ENCODE measurements at regions not wholly inside any gene's neighbourhood (a gene's known extent, or its start where the extent isn't known, plus 50 kb on each side); places are given as distances from the start of the nearest gene placed in this dataset.

DNA sequence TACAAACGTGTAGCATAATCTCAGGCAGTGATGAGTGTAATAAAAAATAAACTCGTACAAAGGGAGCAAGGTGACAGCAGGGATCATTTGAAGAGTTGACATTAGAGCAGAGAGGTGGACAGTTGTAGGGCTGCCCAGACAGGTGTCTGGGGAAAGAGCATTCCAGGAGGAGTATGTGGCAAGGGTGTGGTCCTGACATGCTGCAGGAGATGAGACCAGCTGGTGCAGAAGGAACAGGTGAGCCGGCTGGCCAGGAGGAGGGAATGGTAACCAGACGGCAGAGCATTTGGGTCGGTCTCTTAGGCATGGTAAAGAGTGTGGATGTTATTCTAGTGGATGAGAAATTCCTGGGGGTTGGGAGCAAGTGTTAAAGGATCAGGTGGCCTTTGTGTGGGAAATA, 306.3 kb downstream of the LMX1A start:
- no peak overlapping the region for H2AFZ ChIP-seq (ENCODE audit: low read depth, low read length)
- peaks cover 5% of the 10 kb centered on the region for H3K27me3 Mint-ChIP-seq (ENCODE audit: low read depth, unreplicated experiment)
- no peak overlapping the region for H3K4me2 ChIP-seq (ENCODE audit: low read length)
- no peak overlapping the region for H3K27ac Mint-ChIP-seq (ENCODE audit: unreplicated experiment)
- no peak for FAIRE-seq
- no peaks in the 10 kb centered on the region for H4K20me1 ChIP-seq (ENCODE audit: insufficient read depth, low read length)
- no peak for TF ChIP-seq EZH2 (IDR thresholded peaks at IDR 0.05; ENCODE audit: insufficient read depth, low read length)
- TF ChIP-seq, protein P1, sequence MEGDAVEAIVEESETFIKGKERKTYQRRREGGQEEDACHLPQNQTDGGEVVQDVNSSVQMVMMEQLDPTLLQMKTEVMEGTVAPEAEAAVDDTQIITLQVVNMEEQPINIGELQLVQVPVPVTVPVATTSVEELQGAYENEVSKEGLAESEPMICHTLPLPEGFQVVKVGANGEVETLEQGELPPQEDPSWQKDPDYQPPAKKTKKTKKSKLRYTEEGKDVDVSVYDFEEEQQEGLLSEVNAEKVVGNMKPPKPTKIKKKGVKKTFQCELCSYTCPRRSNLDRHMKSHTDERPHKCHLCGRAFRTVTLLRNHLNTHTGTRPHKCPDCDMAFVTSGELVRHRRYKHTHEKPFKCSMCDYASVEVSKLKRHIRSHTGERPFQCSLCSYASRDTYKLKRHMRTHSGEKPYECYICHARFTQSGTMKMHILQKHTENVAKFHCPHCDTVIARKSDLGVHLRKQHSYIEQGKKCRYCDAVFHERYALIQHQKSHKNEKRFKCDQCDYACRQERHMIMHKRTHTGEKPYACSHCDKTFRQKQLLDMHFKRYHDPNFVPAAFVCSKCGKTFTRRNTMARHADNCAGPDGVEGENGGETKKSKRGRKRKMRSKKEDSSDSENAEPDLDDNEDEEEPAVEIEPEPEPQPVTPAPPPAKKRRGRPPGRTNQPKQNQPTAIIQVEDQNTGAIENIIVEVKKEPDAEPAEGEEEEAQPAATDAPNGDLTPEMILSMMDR (IDR thresholded peaks at IDR 0.05; ENCODE audit: insufficient read depth, low read depth, low read length): no peak
- no peak overlapping the region for H3K27ac ChIP-seq (ENCODE audit: low read depth, low read length)
- H3K4me3 Mint-ChIP-seq (ENCODE audit: unreplicated experiment): no peak overlapping the region
- H3K36me3 Mint-ChIP-seq (ENCODE audit: low read depth, unreplicated experiment): no peaks in the 10 kb centered on the region
- no peaks in the 10 kb centered on the region for H3K9me3 ChIP-seq (ENCODE audit: insufficient read depth, low read depth, low read length)
- DNase-seq (ENCODE audit: low read depth): no peak
- H3K79me2 ChIP-seq (ENCODE audit: insufficient read depth, low read length): no peaks in the 10 kb centered on the region
- no peaks in the 10 kb centered on the region for H3K27me3 ChIP-seq (ENCODE audit: insufficient read depth, low read length)
- H3K9ac ChIP-seq (ENCODE audit: low read length): no peak overlapping the region
- no peak overlapping the region for H3K4me3 ChIP-seq (ENCODE audit: insufficient read depth, low read depth, low read length)
- no peaks in the 10 kb centered on the region for H3K36me3 ChIP-seq (ENCODE audit: insufficient read depth, low read length)
- H3K9me3 Mint-ChIP-seq (ENCODE audit: unreplicated experiment): no peaks in the 10 kb centered on the region
- peaks cover 8% of the 10 kb centered on the region for H3K4me1 Mint-ChIP-seq (ENCODE audit: low read depth, unreplicated experiment)
- H3K4me1 ChIP-seq (ENCODE audit: insufficient read depth, low read length): no peaks in the 10 kb centered on the region

DNA sequence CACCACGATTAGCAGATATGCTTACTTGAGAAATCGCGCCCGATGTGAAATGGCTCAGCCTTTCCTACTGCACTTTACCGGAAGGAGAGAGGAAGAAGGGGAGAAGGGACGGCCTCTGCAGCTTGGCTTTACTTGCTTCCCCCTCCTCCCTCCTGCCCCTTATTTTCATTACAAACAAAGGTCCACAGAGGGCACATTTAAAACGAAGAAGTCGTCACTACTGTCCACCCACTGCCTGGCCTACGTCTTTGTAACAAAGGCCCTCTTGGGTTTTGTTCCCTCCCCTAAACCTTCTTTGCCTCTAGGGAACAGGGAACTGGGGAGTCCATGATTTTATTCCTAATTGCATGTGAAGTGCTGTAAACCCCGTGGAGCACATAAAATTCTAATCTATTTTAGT, 308.5 kb downstream of the LMX1A start:
- H3K27me3 Mint-ChIP-seq (ENCODE audit: low read depth, unreplicated experiment): peaks cover 5% of the 10 kb centered on the region
- no peak overlapping the region for H3K27ac Mint-ChIP-seq (ENCODE audit: unreplicated experiment)
- TF ChIP-seq EZH2 (IDR thresholded peaks at IDR 0.05; ENCODE audit: insufficient read depth, low read length): no peak
- TF ChIP-seq, protein P1 (IDR thresholded peaks at IDR 0.05; ENCODE audit: insufficient read depth, low read depth, low read length): no peak
- FAIRE-seq: no peak
- no peaks in the 10 kb centered on the region for H3K79me2 ChIP-seq (ENCODE audit: insufficient read depth, low read length)
- no peaks in the 10 kb centered on the region for H3K36me3 Mint-ChIP-seq (ENCODE audit: low read depth, unreplicated experiment)
- H3K4me1 Mint-ChIP-seq (ENCODE audit: low read depth, unreplicated experiment): peaks cover 3% of the 10 kb centered on the region
- H3K4me1 ChIP-seq (ENCODE audit: insufficient read depth, low read length): no peaks in the 10 kb centered on the region
- no peaks in the 10 kb centered on the region for H3K9me3 Mint-ChIP-seq (ENCODE audit: unreplicated experiment)
- H3K36me3 ChIP-seq (ENCODE audit: insufficient read depth, low read length): no peaks in the 10 kb centered on the region
- no peak overlapping the region for H3K9ac ChIP-seq (ENCODE audit: low read length)
- no peaks in the 10 kb centered on the region for H3K9me3 ChIP-seq (ENCODE audit: insufficient read depth, low read depth, low read length)
- no peak overlapping the region for H2AFZ ChIP-seq (ENCODE audit: low read depth, low read length)
- no peaks in the 10 kb centered on the region for H4K20me1 ChIP-seq (ENCODE audit: insufficient read depth, low read length)
- no peak overlapping the region for H3K4me2 ChIP-seq (ENCODE audit: low read length)
- H3K4me3 ChIP-seq (ENCODE audit: insufficient read depth, low read depth, low read length): no peak overlapping the region
- H3K27me3 ChIP-seq (ENCODE audit: insufficient read depth, low read length): no peaks in the 10 kb centered on the region
- DNase-seq (ENCODE audit: low read depth): no peak
- H3K27ac ChIP-seq (ENCODE audit: low read depth, low read length): no peak overlapping the region
- H3K4me3 Mint-ChIP-seq (ENCODE audit: unreplicated experiment): no peak overlapping the region

DNA sequence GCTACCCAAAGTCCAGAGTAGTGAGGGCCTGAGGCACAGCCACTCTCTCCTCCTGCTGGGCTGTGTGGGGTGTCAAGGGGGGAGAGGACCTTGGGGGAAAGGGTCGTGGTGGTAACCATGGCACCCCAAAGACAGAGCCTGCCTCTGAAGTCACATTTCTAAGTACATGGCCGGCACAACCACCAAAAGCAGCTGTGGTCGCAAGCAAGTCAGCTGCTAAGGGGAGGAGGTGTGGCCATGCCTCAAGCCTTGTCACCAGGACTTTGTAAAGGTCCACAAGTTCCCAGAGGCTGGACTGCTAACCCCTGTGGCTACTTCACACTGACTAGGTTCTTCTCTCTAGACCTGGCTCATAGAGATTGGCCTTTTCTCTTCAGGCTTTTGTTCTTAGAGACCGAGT, 310.6 kb downstream of the LMX1A start:
- Mint-ChIP-seq H3K27ac (ENCODE audit: unreplicated experiment) (no peak overlapping the region), H3K4me3 (ENCODE audit: unreplicated experiment) (no peak overlapping the region), H3K27me3 (ENCODE audit: low read depth, unreplicated experiment) (peaks cover 5% of the 10 kb centered on the region), H3K4me1 (ENCODE audit: low read depth, unreplicated experiment) (no peaks in the 10 kb centered on the region), H3K9me3 (ENCODE audit: unreplicated experiment) (no peaks in the 10 kb centered on the region), H3K36me3 (ENCODE audit: low read depth, unreplicated experiment) (no peaks in the 10 kb centered on the region)
- no peak for FAIRE-seq
- Histone ChIP-seq H3K27ac (ENCODE audit: low read depth, low read length) (no peak overlapping the region), H3K79me2 (ENCODE audit: insufficient read depth, low read length) (no peaks in the 10 kb centered on the region), H3K4me3 (ENCODE audit: insufficient read depth, low read depth, low read length) (no peak overlapping the region), H3K9ac (ENCODE audit: low read length) (no peak overlapping the region), H3K4me2 (ENCODE audit: low read length) (no peak overlapping the region), H2AFZ (ENCODE audit: low read depth, low read length) (no peak overlapping the region), H3K9me3 (ENCODE audit: insufficient read depth, low read depth, low read length) (no peaks in the 10 kb centered on the region), H3K27me3 (ENCODE audit: insufficient read depth, low read length) (no peaks in the 10 kb centered on the region), H3K4me1 (ENCODE audit: insufficient read depth, low read length) (no peaks in the 10 kb centered on the region), H4K20me1 (ENCODE audit: insufficient read depth, low read length) (no peaks in the 10 kb centered on the region), H3K36me3 (ENCODE audit: insufficient read depth, low read length) (no peaks in the 10 kb centered on the region)
- TF ChIP-seq, protein P1 (IDR thresholded peaks at IDR 0.05; ENCODE audit: insufficient read depth, low read depth, low read length): no peak
- TF ChIP-seq EZH2 (IDR thresholded peaks at IDR 0.05; ENCODE audit: insufficient read depth, low read length): no peak
- DNase-seq (ENCODE audit: low read depth): no peak
